Adrenal gland (tissue), 5 donors: ENCODE measurements at regions not wholly inside any gene's neighbourhood (a gene's known extent, or its start where the extent isn't known, plus 50 kb on each side); places are given as distances from the start of the nearest gene placed in this dataset.

ENCODE experiments used
- POLR2A ChIP-seq, 2 donors: fragments of 450-650 bp; IDR thresholded peaks; one replicate each; pipeline ENCODE4 v1.6.1; 2017; ENCODE audit warnings: antibody characterized with exemption in 2 of 2, mild to moderate bottlenecking in 2 of 2, moderate library complexity in 1 of 2
- TF ChIP-seq, protein P1 (sequence below), 6 experiments: fragments of 450-650 bp in 4 of 6; fragments of 200-600 bp in 2 of 6; sonication (generic) in 1 of 6; IDR thresholded peaks; 1 replicate in 5 of 6; 2 replicates in 1 of 6; pipeline versions ENCODE4 v1.5.1 to v1.8.0; 2016 to 2021; ENCODE audit warnings: antibody characterized with exemption in 6 of 6, mild to moderate bottlenecking in 2 of 6, moderate library complexity in 1 of 6
- donor health status: DM: no; HTN: no; CAD: no.

DNA sequence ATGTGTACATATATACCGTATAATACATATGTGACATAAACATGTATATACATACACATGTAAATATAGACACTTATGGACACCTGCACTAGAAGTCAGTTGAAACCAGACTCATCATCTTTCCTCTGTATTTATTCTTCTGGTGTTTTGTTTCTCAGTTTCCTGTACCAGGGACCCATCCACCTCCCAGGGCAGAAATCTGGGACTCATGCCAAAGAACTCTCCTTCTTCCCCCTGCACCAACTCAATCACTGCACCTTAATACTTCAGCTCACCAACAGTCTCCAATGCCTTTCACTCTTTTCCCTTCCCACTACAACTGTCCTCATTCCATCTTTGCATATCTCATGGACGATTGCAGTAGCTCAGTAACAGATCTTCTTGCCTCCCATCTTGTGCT lies 428.0 kb downstream of the FBXO15 start:
- TF ChIP-seq, protein P1, sequence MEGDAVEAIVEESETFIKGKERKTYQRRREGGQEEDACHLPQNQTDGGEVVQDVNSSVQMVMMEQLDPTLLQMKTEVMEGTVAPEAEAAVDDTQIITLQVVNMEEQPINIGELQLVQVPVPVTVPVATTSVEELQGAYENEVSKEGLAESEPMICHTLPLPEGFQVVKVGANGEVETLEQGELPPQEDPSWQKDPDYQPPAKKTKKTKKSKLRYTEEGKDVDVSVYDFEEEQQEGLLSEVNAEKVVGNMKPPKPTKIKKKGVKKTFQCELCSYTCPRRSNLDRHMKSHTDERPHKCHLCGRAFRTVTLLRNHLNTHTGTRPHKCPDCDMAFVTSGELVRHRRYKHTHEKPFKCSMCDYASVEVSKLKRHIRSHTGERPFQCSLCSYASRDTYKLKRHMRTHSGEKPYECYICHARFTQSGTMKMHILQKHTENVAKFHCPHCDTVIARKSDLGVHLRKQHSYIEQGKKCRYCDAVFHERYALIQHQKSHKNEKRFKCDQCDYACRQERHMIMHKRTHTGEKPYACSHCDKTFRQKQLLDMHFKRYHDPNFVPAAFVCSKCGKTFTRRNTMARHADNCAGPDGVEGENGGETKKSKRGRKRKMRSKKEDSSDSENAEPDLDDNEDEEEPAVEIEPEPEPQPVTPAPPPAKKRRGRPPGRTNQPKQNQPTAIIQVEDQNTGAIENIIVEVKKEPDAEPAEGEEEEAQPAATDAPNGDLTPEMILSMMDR (IDR thresholded peaks at IDR 0.05) = no peak
- no peak for TF ChIP-seq POLR2A (IDR thresholded peaks at IDR 0.05)
